Gastroesophageal sphincter (tissue), 4 donors: ENCODE measurements at regions not wholly inside any gene's neighbourhood (a gene's known extent, or its start where the extent isn't known, plus 50 kb on each side); places are given as distances from the start of the nearest gene placed in this dataset.
A peak's percentile ranks its signal among the peaks of the same experiment; 100 is the strongest.
"Not testable (repeated sequence)": the region's sequence is repeated elsewhere in the genome, so short reads cannot be mapped to it uniquely, and the experiment has no call there.

Source experiments
- ATAC-seq: fragments of 150-250 bp; one replicate; pipeline ENCODE4 v1.9.1; 2016; ENCODE audit warnings: mild to moderate bottlenecking, moderate library complexity
- H3K27ac ChIP-seq, 4 donors: fragments of 200-600 bp; sonication (generic) in 3 of 4; 1 replicate in 3 of 4; 2 replicates in 1 of 4; pipeline ENCODE4 v1.5.1; 2016 to 2019
- H3K27me3 ChIP-seq: fragments of 200-600 bp; sonication (generic); one replicate; pipeline ENCODE4 v1.5.1; 2019
- H3K36me3 ChIP-seq, 2 donors: fragments of 200-600 bp; sonication (generic); one replicate each; pipeline ENCODE4 v1.5.1; 2019; ENCODE audit warnings: control low read depth in 1 of 2
- H3K4me1 ChIP-seq, 3 donors: fragments of 200-600 bp; sonication (generic); 1 replicate in 2 of 3; 2 replicates in 1 of 3; pipeline ENCODE4 v1.5.1; 2016 to 2019; ENCODE audit warnings: control low read depth in 2 of 3
- H3K4me3 ChIP-seq, 2 donors: fragments of 200-600 bp; sonication (generic); one replicate each; pipeline ENCODE4 v1.5.1; 2019; ENCODE audit warnings: mild to moderate bottlenecking in 1 of 2, moderate library complexity in 1 of 2
- H3K9me3 ChIP-seq, 3 donors: fragments of 200-600 bp; sonication (generic); one replicate each; pipeline ENCODE4 v1.5.1; 2017 to 2019; ENCODE audit warnings: control low read depth in 2 of 3
- EP300 ChIP-seq: sonication (generic); formaldehyde crosslinking; IDR thresholded peaks from one replicate; pipeline ENCODE4 v1.6.1; 2017; ENCODE audit warnings: antibody characterized with exemption, mild to moderate bottlenecking
- POLR2A ChIP-seq, 2 donors: fragments of 450-650 bp; IDR thresholded peaks; one replicate each; pipeline ENCODE4 v1.6.1; 2017; ENCODE audit warnings: antibody characterized with exemption in 2 of 2, mild to moderate bottlenecking in 2 of 2, moderate library complexity in 1 of 2
- POLR2AphosphoS5 ChIP-seq: sonication (generic); formaldehyde crosslinking; IDR thresholded peaks from one replicate; pipeline ENCODE4 v1.6.1; 2017; ENCODE audit warnings: antibody characterized with exemption
- WGBS, 2 donors: methylation state at CpG; one replicate each; pipeline ENCODE4 v1.1.5; 2018; ENCODE audit warnings: low coverage in 1 of 2; 5-methylcytosine and 5-hydroxymethylcytosine counted together
- TF ChIP-seq, protein P1 (sequence below), 4 experiments: fragments of 200-600 bp in 2 of 4; fragments of 450-650 bp in 2 of 4; sonication (generic) in 1 of 4; IDR thresholded peaks; one replicate each; pipeline ENCODE4 v1.5.1; 2017 to 2019; ENCODE audit warnings: antibody characterized with exemption in 4 of 4, mild to moderate bottlenecking in 2 of 4, moderate library complexity in 2 of 4

DNA sequence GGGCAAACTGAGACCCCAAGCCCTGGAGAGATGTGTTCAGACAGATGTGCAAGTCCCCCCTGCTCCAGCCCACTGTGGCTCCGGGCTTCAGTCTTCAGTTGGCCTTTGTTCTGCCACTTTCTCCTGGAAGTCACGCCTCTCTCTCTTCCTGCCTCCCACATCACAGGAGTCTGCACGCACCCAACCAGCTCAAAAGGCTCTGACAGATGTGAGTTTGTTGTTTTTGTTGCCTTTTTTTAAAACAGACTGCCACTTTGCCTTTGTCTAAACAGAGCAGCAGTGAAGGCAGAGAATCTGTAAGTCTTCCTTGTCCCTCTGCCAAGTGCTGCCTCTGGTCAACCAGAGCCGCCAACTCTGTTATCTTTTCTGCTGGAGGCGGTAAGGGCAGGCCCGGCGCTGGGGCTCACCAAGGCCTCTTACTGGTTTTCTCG lies 149.7 kb downstream of the TFAP2C start:
- ATAC-seq = no peak
- TF ChIP-seq POLR2AphosphoS5 (no peak), EP300 (no peak), POLR2A (IDR thresholded peaks at IDR 0.05) (no peak)
- TF ChIP-seq, protein P1, sequence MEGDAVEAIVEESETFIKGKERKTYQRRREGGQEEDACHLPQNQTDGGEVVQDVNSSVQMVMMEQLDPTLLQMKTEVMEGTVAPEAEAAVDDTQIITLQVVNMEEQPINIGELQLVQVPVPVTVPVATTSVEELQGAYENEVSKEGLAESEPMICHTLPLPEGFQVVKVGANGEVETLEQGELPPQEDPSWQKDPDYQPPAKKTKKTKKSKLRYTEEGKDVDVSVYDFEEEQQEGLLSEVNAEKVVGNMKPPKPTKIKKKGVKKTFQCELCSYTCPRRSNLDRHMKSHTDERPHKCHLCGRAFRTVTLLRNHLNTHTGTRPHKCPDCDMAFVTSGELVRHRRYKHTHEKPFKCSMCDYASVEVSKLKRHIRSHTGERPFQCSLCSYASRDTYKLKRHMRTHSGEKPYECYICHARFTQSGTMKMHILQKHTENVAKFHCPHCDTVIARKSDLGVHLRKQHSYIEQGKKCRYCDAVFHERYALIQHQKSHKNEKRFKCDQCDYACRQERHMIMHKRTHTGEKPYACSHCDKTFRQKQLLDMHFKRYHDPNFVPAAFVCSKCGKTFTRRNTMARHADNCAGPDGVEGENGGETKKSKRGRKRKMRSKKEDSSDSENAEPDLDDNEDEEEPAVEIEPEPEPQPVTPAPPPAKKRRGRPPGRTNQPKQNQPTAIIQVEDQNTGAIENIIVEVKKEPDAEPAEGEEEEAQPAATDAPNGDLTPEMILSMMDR (IDR thresholded peaks at IDR 0.05) = no peak
- no peak overlapping the region for H3K4me3 ChIP-seq
- peaks cover 45% of the 10 kb centered on the region for H3K27me3 ChIP-seq
- no peak overlapping the region for H3K27ac ChIP-seq
- H3K4me1 ChIP-seq = no peaks in the 10 kb centered on the region
- no peaks in the 10 kb centered on the region for H3K9me3 ChIP-seq
- WGBS, 2 donors = 35 to 60% methylated on average over 1 to 8 of the region's 8 CpGs
- H3K36me3 ChIP-seq = no peaks in the 10 kb centered on the region

DNA sequence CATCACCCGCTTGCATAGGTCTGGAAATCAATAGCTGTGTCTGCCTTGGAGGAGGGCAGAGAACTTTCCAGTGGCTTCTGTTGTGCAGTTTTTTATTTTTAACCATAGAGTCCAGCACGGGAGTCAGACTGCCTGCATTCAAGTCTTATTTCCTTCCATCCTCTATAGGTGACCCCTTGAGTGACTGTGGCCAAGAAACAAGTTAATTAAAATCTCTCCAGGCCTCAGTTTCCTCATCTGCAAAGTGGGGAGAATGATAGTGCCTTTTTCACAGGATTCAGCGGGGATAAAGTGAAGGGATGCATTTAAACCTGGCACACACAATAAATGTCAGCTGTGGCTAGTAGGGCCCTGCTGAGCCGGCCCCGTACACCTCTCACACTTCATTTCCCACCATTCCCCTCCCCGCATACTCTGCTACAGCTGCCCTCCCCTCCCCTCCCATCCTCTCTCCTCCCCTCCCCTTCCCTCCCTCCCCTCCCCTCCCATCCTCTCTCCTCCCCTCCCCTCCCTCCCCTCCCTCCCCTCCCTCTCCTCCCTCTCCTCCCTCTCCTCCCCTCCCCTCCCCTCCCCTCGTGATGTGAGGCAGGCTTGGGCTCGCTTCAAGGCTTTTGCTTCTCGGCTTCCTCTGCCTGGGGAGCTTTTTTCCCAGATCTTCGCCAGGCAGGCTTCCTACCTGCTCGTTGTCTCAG lies 150.5 kb downstream of the TFAP2C start:
- Histone ChIP-seq H3K4me1 (no peaks in the 10 kb centered on the region), H3K27me3 (peaks cover 45% of the 10 kb centered on the region), H3K27ac (no peak overlapping the region), H3K4me3 (no peak overlapping the region), H3K36me3 (no peaks in the 10 kb centered on the region), H3K9me3 (no peaks in the 10 kb centered on the region)
- WGBS, 2 donors = 68 to 100% methylated on average over 1 to 9 of the region's 11 CpGs
- TF ChIP-seq POLR2A (IDR thresholded peaks at IDR 0.05) = no peak
- no peak for TF ChIP-seq POLR2AphosphoS5
- TF ChIP-seq EP300 = no peak
- TF ChIP-seq, protein P1 (IDR thresholded peaks at IDR 0.05) = no peak
- ATAC-seq = no peak

DNA sequence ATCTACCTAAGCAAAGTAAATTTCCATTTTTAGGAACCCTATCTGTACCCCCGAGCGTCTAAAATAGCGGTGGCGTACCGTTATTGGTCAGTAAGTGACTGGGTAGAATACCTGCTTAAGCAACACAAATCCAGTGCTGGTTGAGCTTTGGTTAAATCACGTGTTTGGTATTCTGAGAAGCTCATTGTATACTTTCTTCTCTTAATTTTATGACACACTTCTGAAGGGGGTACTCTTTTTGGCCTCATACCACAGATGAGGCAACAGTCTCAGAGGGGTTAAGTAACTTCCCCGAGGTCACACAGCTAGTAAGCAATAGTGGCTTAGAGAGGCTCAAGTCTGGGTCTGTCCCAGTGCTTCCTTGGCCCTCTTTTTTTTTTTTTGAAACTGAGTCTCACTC lies 151.2 kb downstream of the TFAP2C start:
- Histone ChIP-seq H3K9me3 (no peaks in the 10 kb centered on the region), H3K4me1 (no peaks in the 10 kb centered on the region), H3K27me3 (peaks cover 45% of the 10 kb centered on the region), H3K4me3 (no peak overlapping the region), H3K36me3 (no peaks in the 10 kb centered on the region), H3K27ac (no peak overlapping the region)
- no peak for TF ChIP-seq EP300
- WGBS, 2 donors = 61 to 88% methylated on average over 6 to 7 of the region's 7 CpGs
- ATAC-seq = no peak

DNA sequence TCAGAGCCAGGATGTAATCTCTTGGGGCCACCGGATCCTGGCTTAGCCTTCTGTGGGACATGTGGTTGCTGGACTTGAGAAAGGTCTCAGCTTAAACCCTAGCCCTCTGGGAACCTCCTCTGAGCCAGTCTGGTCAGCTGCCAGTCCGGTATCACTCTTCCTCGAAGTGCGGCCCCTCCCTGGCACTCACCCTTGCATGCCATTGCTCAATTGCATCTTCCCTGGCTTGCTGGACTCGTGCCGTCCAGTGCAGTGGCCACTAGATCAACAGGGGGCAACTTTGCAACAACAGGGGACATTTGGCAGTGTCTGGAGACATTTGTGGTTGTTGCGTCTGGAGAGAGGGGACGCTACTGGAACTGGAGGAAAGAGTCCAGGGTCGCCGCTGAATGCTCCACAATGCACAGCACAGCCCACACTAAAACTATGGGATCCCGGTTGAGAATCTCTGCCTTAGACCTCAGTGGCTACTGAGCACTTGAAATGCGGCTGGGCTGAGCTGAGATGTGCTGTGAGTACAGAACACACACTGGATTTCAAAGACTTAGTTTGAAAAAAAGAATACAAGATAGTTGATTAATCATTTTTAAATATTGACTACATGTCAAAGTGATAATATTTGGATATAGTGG lies 152.1 kb downstream of the TFAP2C start:
- WGBS, 2 donors = 29 to 61% methylated on average over 3 to 4 of the region's 12 CpGs
- ATAC-seq = peak; percentile 54
- no peaks in the 10 kb centered on the region for H3K4me1 ChIP-seq
- peak overlapping the region in 2 of 4 donors; percentile 54 to 75 for H3K27ac ChIP-seq
- no peaks in the 10 kb centered on the region for H3K36me3 ChIP-seq
- peaks cover 48% of the 10 kb centered on the region for H3K27me3 ChIP-seq
- TF ChIP-seq POLR2A (IDR thresholded peaks at IDR 0.05) (no peak), EP300 (no peak), POLR2AphosphoS5 (no peak)
- TF ChIP-seq, protein P1 (IDR thresholded peaks at IDR 0.05) = no peak
- no peaks in the 10 kb centered on the region for H3K9me3 ChIP-seq
- H3K4me3 ChIP-seq = no peak overlapping the region

DNA sequence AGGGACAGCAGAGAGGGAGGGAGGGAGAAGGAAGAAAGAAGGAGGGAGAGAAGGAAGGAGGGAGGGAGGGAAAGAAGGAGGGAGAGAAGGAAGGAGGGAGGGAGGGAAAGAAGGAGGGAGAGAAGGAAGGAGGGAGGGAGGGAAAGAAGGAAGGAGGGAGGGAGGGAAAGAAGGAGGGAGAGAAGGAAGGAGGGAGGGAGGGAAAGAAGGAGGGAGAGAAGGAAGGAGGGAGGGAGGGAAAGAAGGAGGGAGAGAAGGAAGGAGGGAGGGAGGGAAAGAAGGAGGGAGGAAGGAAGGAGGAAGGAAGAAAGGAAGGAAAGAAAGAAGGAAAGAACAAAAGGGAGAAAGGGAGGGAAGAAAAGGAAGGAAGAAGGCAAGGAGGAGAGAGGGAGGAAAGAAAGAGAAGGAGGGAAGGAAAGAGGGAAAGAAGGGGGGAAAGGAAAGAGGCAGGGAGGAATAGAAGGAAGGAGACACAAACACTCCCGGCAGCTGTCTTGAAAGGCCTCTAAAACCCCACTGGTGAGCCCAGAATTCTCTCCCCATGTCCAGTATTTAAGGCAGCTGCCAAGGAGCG lies 153.0 kb downstream of the TFAP2C start:
- WGBS, 2 donors = 63 to 74% methylated on average over 2 of the region's 2 CpGs
- Histone ChIP-seq H3K27me3 (peaks cover 48% of the 10 kb centered on the region), H3K27ac (peak overlapping the region in 2 of 4 donors; percentile 69 to 75)
- not testable (repeated sequence) for H3K4me1 ChIP-seq, H3K36me3 ChIP-seq, ATAC-seq, H3K4me3 ChIP-seq, H3K9me3 ChIP-seq

DNA sequence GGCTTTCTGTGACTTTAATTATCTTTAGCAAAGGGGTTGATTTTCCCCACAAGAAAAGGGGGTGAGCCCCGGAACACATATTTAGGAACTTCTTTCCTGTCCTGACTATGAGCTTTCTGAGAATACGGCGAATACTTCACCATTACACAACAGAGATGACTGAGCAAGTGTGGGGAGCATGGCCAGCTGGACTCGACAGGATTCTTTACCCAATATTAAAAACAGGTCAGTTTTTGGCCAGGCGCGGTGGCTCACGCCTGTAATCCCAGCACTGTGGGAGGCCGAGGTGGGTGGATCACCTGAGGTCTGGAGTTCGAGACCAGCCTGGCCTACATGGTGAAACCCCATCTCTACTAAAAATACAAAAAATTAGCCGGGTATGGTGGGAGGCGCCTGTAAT lies 153.7 kb downstream of the TFAP2C start:
- Histone ChIP-seq H3K27ac (peak overlapping the region in 2 of 4 donors; percentile 69 to 75), H3K27me3 (peaks cover 48% of the 10 kb centered on the region)
- H3K36me3 ChIP-seq, H3K4me3 ChIP-seq, H3K4me1 ChIP-seq, H3K9me3 ChIP-seq: not testable (repeated sequence)
- WGBS, 2 donors = 77 to 85% methylated on average over 3 to 7 of the region's 11 CpGs
- peak; percentile 68 for ATAC-seq
